ENCODE measurements at regions not wholly inside any gene's neighbourhood (a gene's known extent, or its start where the extent isn't known, plus 50 kb on each side); places are given as distances from the start of the nearest gene placed in this dataset.

GRCh38 chr12:98185606-98186005, 329.8 kb upstream of the TMPO start:
- H3K9me3 ChIP-seq, result no peaks in the 10 kb centered on the region
- no peaks in the 10 kb centered on the region for H3K4me1 ChIP-seq (replicated peaks)
- no peaks in the 10 kb centered on the region for H3K27me3 ChIP-seq (replicated peaks; ENCODE audit: insufficient read depth)
- no peak for DNase-seq (ENCODE audit: low spot score)
- H3K4me3 ChIP-seq, result no peak overlapping the region
- intact Hi-C loops (cut with DNase I), result no loop called here
- TF ChIP-seq POLR2A (IDR thresholded peaks at IDR 0.05), result no peak
- TF ChIP-seq, protein P1, sequence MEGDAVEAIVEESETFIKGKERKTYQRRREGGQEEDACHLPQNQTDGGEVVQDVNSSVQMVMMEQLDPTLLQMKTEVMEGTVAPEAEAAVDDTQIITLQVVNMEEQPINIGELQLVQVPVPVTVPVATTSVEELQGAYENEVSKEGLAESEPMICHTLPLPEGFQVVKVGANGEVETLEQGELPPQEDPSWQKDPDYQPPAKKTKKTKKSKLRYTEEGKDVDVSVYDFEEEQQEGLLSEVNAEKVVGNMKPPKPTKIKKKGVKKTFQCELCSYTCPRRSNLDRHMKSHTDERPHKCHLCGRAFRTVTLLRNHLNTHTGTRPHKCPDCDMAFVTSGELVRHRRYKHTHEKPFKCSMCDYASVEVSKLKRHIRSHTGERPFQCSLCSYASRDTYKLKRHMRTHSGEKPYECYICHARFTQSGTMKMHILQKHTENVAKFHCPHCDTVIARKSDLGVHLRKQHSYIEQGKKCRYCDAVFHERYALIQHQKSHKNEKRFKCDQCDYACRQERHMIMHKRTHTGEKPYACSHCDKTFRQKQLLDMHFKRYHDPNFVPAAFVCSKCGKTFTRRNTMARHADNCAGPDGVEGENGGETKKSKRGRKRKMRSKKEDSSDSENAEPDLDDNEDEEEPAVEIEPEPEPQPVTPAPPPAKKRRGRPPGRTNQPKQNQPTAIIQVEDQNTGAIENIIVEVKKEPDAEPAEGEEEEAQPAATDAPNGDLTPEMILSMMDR (IDR thresholded peaks at IDR 0.05), result no peak
- TF ChIP-seq POLR2AphosphoS5 (IDR thresholded peaks at IDR 0.05), result no peak
- 66% methylated on average over 3 of the region's 3 CpGs for WGBS
- no peak overlapping the region for H3K27ac ChIP-seq
- no peaks in the 10 kb centered on the region for H3K36me3 ChIP-seq

- intact Hi-C loops (cut with DNase I), result no loop called here
- no peak for DNase-seq (ENCODE audit: low spot score)
- WGBS, result 43% methylated on average over 5 of the region's 5 CpGs
- Histone ChIP-seq H3K4me3 (no peak overlapping the region), H3K4me1 (replicated peaks) (no peaks in the 10 kb centered on the region), H3K27ac (no peak overlapping the region), H3K27me3 (replicated peaks; ENCODE audit: insufficient read depth) (no peaks in the 10 kb centered on the region), H3K9me3 (no peaks in the 10 kb centered on the region), H3K36me3 (no peaks in the 10 kb centered on the region)
- TF ChIP-seq POLR2AphosphoS5 (IDR thresholded peaks at IDR 0.05) (no peak), POLR2A (IDR thresholded peaks at IDR 0.05) (no peak)
- TF ChIP-seq, protein P1 (IDR thresholded peaks at IDR 0.05), result no peak
Measured at GRCh38 chr12:98188650-98189077, 326.7 kb upstream of the TMPO start.

DNA sequence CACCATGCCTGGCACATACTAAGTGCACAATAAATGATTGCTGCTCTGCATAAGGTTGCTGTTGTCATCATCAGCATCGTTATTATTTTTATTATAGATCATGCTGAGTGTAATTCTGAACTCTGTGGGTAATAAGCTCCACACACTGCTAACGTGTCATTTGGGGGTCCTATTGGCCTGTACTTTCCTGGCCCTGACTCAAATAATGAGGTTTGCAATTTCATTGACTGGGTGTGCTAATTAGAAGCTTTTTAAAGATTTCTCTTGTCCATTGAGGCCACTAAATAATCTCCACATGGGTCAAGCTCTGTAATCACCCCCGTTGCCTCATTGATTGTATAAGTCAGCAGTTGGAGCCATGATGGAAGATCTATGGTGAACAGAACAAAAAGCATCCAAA, 320.8 kb upstream of the TMPO start:
- TF ChIP-seq POLR2A (IDR thresholded peaks at IDR 0.05) (no peak), POLR2AphosphoS5 (IDR thresholded peaks at IDR 0.05) (no peak)
- TF ChIP-seq, protein P1 (IDR thresholded peaks at IDR 0.05), result no peak
- Histone ChIP-seq H3K27ac (no peak overlapping the region), H3K36me3 (no peaks in the 10 kb centered on the region), H3K4me1 (replicated peaks) (no peaks in the 10 kb centered on the region), H3K27me3 (replicated peaks; ENCODE audit: insufficient read depth) (no peaks in the 10 kb centered on the region), H3K9me3 (no peaks in the 10 kb centered on the region), H3K4me3 (no peak overlapping the region)
- intact Hi-C loops (cut with DNase I), result no loop called here
- WGBS, result 90% methylated on average over 3 of the region's 3 CpGs
- no peak for DNase-seq (ENCODE audit: low spot score)

DNA sequence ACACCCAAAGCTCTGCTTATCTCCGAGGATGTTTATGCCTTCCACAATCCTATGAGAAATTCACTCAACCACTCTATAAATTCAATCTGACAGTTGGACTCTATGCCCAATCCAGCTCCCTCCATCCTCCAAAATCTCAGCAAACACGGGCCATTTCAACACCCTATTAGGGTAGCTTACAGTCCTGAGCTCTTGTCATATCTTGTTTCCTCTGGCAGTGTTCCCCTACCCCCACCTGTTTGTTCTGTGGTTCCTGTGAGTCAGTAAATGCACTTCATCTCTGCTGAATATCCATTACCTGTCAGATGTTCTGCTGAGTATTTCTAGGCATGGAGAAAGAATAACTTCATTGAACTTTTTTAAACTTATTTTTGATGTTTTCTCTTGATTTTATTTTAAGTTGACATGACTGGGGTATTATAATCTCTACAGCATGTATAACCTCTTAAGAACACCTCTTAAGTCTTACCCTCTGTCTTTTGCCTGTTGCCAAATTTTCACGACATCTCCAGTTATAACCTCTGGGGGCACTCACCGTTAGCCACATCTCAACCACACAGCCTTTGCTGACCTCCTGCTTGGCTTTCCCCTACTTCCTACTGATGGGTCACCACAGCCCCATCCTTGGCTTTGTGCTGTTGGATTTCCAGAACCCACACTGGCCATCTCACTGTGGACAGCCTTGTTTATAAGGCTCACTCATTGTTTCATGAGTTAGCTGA, 317.0 kb upstream of the TMPO start:
- no peak overlapping the region for H3K27ac ChIP-seq
- intact Hi-C loops (cut with DNase I), result no loop called here
- H3K36me3 ChIP-seq, result no peaks in the 10 kb centered on the region
- TF ChIP-seq POLR2AphosphoS5 (IDR thresholded peaks at IDR 0.05) (peak; percentile 23), POLR2A (IDR thresholded peaks at IDR 0.05) (no peak)
- TF ChIP-seq, protein P1 (IDR thresholded peaks at IDR 0.05), result no peak
- H3K4me1 ChIP-seq (replicated peaks), result no peaks in the 10 kb centered on the region
- H3K27me3 ChIP-seq (replicated peaks; ENCODE audit: insufficient read depth), result no peaks in the 10 kb centered on the region
- WGBS, result 52% methylated on average over 4 of the region's 4 CpGs
- H3K9me3 ChIP-seq, result no peaks in the 10 kb centered on the region
- DNase-seq (ENCODE audit: low spot score), result peak; percentile 28
- H3K4me3 ChIP-seq, result no peak overlapping the region

- Histone ChIP-seq H3K4me3 (no peak overlapping the region), H3K9me3 (no peaks in the 10 kb centered on the region), H3K27me3 (replicated peaks; ENCODE audit: insufficient read depth) (no peaks in the 10 kb centered on the region), H3K27ac (no peak overlapping the region), H3K4me1 (replicated peaks) (no peaks in the 10 kb centered on the region), H3K36me3 (no peaks in the 10 kb centered on the region)
- intact Hi-C loops (cut with DNase I), result no loop called here
- TF ChIP-seq POLR2A (IDR thresholded peaks at IDR 0.05) (no peak), POLR2AphosphoS5 (IDR thresholded peaks at IDR 0.05) (no peak)
- TF ChIP-seq, protein P1 (IDR thresholded peaks at IDR 0.05), result no peak
- WGBS, result 86% methylated on average over 7 of the region's 7 CpGs
- no peak for DNase-seq (ENCODE audit: low spot score)
Measured at GRCh38 chr12:98208816-98209215, 306.6 kb upstream of the TMPO start.
